Limb (tissue), 2 donors: ENCODE measurements at regions not wholly inside any gene's neighbourhood (a gene's known extent, or its start where the extent isn't known, plus 50 kb on each side); places are given as distances from the start of the nearest gene placed in this dataset.
"Not testable (repeated sequence)": the region's sequence is repeated elsewhere in the genome, so short reads cannot be mapped to it uniquely, and the experiment has no call there.

Experiments
- DNase-seq, 2 donors: peaks; one replicate each; pipeline ENCODE4 v3.0.0-alpha.2; 2016; ENCODE audit errors: extremely low spot score in 2 of 2

GRCh38 chr10:90245623-90246022, 544.2 kb downstream of the KIF20B start:
- DNase-seq = no peak

- DNase-seq = not testable (repeated sequence)
Measured at GRCh38 chr10:90250784-90251183, 549.4 kb downstream of the KIF20B start.

DNA sequence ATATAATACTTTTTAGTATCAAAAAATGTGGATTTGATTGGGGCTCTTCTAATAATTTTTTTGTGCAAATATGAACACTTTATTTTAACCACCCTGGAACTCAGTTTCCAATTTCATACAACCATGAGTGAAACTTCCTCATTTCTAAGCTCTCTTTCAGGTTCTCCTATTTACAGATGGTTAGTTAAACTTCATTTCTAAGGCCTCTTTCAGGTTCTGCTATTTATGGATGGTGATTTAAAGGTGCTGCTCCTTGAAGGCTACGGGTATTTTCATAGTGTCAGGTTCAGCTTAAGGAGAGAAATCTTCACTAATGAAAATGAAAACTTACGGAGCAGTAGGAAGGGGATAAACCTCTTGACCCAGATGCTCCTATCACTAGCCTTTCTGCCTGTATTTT, 568.3 kb downstream of the KIF20B start:
- DNase-seq = no peak

DNA sequence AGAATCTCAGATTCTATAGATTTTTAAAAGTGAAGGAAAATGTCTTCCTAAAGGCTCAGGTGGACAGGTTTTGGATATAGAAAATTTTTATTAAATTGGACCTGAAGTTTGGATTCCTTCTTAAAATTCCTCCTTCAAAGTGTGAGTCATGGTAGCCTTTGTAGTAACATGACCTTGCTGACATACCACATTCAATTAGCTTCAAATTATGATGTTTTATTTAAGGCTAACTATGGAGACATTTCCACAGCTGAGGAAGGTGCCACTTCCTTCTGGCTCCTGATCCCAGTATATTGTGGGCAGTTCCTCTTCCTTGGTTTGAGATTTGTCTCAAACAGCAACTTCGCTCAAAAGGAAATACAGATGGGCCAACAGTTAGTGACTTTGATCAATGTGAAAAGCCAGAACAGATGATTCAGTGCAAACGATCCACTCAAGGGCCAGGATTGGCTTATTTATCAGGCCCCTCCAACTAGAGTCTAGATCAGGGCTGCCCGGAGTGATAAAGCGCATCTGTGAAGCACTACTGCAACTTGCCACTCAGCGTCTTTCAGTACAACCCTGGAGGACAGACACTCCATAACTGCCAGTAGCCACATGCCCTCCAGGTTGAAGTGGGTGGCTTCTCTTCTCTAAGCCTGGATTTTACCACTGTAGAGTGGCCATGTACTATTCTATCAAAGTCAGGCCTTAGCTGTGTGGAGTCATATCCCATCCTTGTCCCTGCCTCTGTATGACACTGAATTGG, 573.5 kb downstream of the KIF20B start:
- DNase-seq = no peak

DNA sequence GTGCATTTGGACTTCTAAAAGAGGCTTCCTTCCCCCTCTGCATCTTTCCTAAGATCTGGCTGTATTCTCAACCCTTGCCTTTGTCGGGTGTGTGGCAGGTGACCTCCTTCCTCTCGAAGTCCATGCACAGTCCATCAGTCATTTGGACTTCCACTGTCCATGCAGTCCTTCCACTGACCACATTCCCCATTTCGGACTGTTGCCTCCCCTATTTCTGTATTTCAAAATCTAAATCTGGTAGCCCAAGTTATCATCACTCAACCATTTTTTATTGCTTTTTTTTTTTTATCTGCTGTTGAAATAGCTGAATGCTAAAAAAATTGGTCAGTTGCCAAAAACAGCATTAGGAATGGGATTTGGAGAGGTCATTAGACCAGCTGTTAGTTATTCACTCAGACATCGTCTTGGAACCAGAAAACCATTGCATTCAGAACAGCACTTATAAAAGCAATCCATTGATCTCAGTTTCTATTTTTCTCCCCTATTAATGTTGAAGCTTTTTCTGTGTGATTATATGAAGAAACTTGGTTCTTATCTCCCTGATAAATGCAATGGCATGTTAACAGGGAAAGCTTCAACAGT, 575.6 kb downstream of the KIF20B start:
- no peak for DNase-seq

GRCh38 chr10:90286406-90286805, 571.4 kb downstream of the HTR7 start:
- no peak for DNase-seq

DNA sequence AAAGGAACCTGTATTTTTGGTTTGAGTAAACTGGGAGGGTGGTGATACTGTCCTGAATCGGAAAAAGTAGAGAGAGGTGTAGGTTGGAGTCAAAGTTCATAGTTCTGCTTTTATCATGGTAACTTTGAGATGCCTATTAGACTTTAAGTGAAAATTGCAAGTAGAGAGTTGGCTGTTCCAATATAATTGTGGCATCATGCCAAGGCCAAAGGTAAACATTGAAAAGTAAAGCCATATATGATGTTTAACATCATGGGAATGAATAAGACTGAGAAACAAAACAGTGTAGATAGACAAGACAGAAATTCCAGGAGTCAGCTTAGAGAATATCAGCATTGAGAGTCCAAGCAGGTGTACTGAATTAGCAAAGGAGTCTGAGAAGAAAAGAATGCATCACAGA, 570.9 kb downstream of the HTR7 start:
- no peak for DNase-seq

GRCh38 chr10:90288391-90288933, 569.4 kb downstream of the HTR7 start:
- peak in 1 of 2 donors; percentile 40 for DNase-seq

DNA sequence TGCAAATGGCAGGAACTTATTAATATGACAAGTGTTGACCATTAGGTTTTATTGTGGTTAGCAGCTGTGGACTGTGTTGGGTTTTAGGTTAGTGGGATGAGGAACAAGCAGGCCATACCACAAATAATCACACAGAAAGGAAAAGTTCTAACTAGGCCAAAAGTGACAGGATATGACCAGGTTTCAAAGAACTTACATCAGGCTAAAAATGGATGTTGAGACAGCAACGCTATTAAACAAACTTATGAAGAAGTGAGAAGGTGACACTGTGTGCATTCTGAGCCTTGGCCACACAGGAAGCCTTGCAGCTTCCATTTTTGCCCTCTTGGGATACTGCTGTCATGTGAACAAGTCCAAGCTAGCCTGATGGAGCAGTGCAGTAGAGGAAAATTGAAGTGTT, 568.8 kb downstream of the HTR7 start:
- no peak for DNase-seq

DNA sequence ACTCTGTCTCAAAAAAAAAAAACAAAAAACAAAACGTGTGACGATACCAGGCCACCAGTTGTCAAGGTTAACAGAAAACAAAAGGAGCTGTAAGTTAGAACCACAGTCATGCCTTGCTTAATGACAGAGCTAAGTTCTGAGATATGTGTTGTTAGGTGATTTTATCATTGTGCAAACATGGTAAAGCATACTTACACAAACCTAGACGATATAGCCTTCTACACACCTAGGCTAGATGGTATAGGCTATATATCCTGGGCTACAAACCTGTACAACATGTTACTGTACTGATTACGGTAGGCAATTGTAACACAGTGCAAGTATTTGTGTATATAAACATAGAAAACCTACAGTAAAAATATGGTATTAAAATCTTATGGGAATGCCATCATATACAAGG, 564.2 kb downstream of the HTR7 start:
- DNase-seq = no peak

DNA sequence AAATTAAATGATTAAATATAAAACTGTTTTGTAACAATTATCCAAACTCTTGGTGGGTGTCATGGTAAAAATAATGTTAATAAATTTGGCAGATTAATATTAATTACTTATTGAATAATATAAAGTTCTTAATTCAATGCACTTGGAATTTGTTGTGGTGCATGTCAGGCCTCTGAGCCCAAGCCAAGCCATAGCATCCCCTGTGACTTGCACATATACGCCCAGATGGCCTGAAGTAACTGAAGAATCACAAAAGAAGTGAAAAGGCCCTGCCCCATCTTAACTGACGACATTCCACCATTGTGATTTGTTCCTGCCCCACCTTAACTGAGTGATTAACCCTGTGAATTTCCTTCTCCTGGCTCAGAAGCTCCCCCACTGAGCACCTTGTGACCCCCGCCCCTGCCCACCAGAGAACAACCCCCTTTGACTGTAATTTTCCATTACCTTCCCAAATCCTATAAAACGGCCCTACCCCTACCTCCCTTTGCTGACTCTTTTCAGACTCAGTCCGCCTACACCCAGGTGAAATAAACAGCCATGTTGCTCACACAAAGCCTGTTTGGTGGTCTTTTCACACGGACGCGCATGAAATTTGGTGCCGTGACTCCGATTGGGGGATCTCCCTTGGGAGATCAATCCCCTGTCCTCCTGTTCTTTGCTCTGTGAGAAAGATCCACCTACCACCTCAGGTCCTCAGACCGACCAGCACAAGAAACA, 562.9 kb downstream of the HTR7 start:
- not testable (repeated sequence) for DNase-seq

GRCh38 chr10:90302031-90302430, 555.8 kb downstream of the HTR7 start:
- DNase-seq = not testable (repeated sequence)

GRCh38 chr10:90302758-90303481, 554.9 kb downstream of the HTR7 start:
- DNase-seq = no peak

GRCh38 chr10:90304533-90304932, 553.3 kb downstream of the HTR7 start:
- DNase-seq = no peak

DNA sequence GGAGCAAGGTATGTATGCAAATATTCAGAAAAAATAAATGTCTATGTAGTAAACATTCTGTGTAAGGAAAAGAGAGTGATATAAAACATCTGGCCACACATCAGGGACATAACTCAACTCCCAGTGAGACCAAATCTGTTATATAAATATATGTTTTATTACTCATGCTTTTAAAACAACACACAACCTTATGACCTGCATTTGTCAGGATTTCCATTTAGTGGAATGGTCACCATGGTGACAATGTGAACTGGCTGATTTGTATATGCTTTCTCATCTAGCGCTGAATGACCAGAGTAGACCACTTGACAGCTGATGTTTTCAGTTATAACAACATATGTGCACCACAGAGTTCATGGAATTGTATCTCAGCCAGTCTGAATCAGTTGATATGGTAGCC, 551.7 kb downstream of the HTR7 start:
- DNase-seq = peak in 1 of 2 donors; percentile 42

GRCh38 chr10:90308223-90308622, 549.6 kb downstream of the HTR7 start:
- no peak for DNase-seq

DNA sequence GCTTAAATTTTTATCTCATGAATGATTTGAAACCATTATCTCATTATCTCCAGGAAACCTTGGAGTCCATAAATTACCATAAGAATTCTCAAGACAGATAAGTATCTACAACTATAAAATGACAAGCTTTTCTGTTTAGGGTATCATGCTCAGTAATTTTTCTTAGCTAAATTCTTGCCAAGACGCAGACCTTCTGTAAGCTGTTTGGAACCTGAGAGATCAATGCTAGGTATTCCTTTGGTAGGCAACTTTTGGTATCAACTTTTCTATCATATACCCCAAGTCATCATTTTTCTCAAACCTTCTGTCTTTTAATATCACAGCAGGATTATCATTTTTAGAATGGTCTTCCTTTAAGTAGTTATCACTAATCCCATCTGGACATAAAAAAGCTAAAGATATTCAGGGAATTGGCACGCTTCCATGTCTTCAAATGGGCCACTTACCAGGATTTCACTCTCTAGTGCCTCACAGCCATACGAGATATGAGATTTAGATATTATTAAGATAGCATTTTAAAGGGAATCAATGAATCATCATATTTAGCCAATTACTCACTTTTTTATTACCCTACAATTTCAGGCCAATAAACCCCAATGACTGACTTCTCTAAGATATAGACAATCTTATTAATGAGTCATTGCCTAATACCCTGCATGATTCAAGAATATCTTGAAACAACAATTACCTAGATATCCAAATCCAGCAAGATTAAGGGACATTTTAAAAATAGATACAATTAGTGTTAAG, 544.1 kb downstream of the HTR7 start:
- no peak for DNase-seq

GRCh38 chr10:90314718-90315117, 543.1 kb downstream of the HTR7 start:
- no peak for DNase-seq

GRCh38 chr10:90317172-90317571, 540.7 kb downstream of the HTR7 start:
- DNase-seq = no peak

- no peak for DNase-seq
Measured at GRCh38 chr10:90318659-90319058, 539.2 kb downstream of the HTR7 start.
